Mesendoderm (in vitro differentiated cells): ENCODE measurements at regions not wholly inside any gene's neighbourhood (a gene's known extent, or its start where the extent isn't known, plus 50 kb on each side); places are given as distances from the start of the nearest gene placed in this dataset.
"Not testable (repeated sequence)": the region's sequence is repeated elsewhere in the genome, so short reads cannot be mapped to it uniquely, and the experiment has no call there.

Experiments used
- DNase-seq: peaks from one replicate; pipeline ENCODE4 v3.0.0; 2013
- H2AK5ac ChIP-seq: 2 replicates; pipeline ENCODE4 v1.6.1; 2013; ENCODE audit warnings: low read length, inconsistent platforms
- H2BK120ac ChIP-seq: 2 replicates; pipeline ENCODE4 v1.6.1; 2013; ENCODE audit warnings: low read depth, mild to moderate bottlenecking, low read length, moderate library complexity, mixed read lengths
- H2BK15ac ChIP-seq: replicated peaks from 2 replicates; pipeline ENCODE4 v1.6.1; 2013; ENCODE audit warnings: low read depth, mild to moderate bottlenecking, moderate library complexity
- H2BK5ac ChIP-seq: 2 replicates; pipeline ENCODE4 v1.6.1; 2013; ENCODE audit warnings: low read length, inconsistent platforms
- H3K18ac ChIP-seq: 2 replicates; pipeline ENCODE4 v1.6.1; 2013; ENCODE audit warnings: mild to moderate bottlenecking, low read length, mixed read lengths
- H3K23ac ChIP-seq: one replicate; pipeline ENCODE4 v1.6.1; 2013; ENCODE audit warnings: low read length
- H3K27ac ChIP-seq: 2 replicates; pipeline ENCODE4 v1.5.1; 2013; ENCODE audit warnings: low read depth, mild to moderate bottlenecking, inconsistent platforms, low read length, moderate library complexity
- H3K27me3 ChIP-seq: 2 replicates; pipeline ENCODE4 v1.6.1; 2013; ENCODE audit warnings: low read length, control low read depth, mild to moderate bottlenecking, inconsistent platforms; ENCODE audit not compliant: insufficient read depth, poor library complexity
- H3K36me3 ChIP-seq: 2 replicates; pipeline ENCODE4 v1.6.1; 2013; ENCODE audit warnings: low read length, inconsistent platforms; ENCODE audit not compliant: control insufficient read depth, insufficient read depth
- H3K4ac ChIP-seq: one replicate; pipeline ENCODE4 v1.6.1; 2013; ENCODE audit warnings: low read depth, mild to moderate bottlenecking, low read length, moderate library complexity
- H3K4me1 ChIP-seq: 2 replicates; pipeline ENCODE4 v1.6.1; 2013; ENCODE audit warnings: low read depth, low read length, inconsistent platforms; ENCODE audit not compliant: control insufficient read depth
- H3K4me2 ChIP-seq: 2 replicates; pipeline ENCODE4 v1.6.1; 2013; ENCODE audit warnings: low read length
- H3K4me3 ChIP-seq: 2 replicates; pipeline ENCODE4 v1.5.1; 2013; ENCODE audit warnings: mild to moderate bottlenecking, low read length
- H3K56ac ChIP-seq: one replicate; pipeline ENCODE4 v1.6.1; 2013; ENCODE audit warnings: low read length
- H3K79me1 ChIP-seq: 2 replicates; pipeline ENCODE4 v1.6.1; 2013; ENCODE audit warnings: low read length, inconsistent platforms
- H3K79me2 ChIP-seq: 2 replicates; pipeline ENCODE4 v1.6.1; 2013; ENCODE audit warnings: mild to moderate bottlenecking, low read length; ENCODE audit not compliant: control insufficient read depth, insufficient read depth
- H3K9ac ChIP-seq: 2 replicates; pipeline ENCODE4 v1.6.1; 2013; ENCODE audit warnings: low read length, inconsistent platforms
- H4K5ac ChIP-seq: one replicate; pipeline ENCODE4 v1.6.1; 2013; ENCODE audit warnings: low read length
- H4K8ac ChIP-seq: one replicate; pipeline ENCODE4 v1.6.1; 2013; ENCODE audit warnings: low read depth, mild to moderate bottlenecking, control low read depth, low read length, moderate library complexity
- WGBS: extraction: QIAGEN DNeasy Blood & Tissue Kit; methylation state at CpG from one replicate; pipeline ENCODE4 v1.1.7; 2013; ENCODE audit warnings: low lambda C conversion rate, missing lambda C conversion rate; ENCODE audit not compliant: insufficient coverage; ENCODE audit errors: extremely low coverage; 5-methylcytosine and 5-hydroxymethylcytosine counted together

GRCh38 chr2:57251495-57251894 is 795.1 kb upstream of the VRK2 start:
- peak; percentile 6 for DNase-seq
- H2AK5ac ChIP-seq, H2BK15ac ChIP-seq, H3K27ac ChIP-seq, H3K4me1 ChIP-seq, H3K18ac ChIP-seq, H3K79me1 ChIP-seq, H4K5ac ChIP-seq, H3K27me3 ChIP-seq, H3K56ac ChIP-seq, H3K23ac ChIP-seq, H3K9ac ChIP-seq, H3K4me2 ChIP-seq, H3K36me3 ChIP-seq, H3K4ac ChIP-seq, H2BK5ac ChIP-seq, H4K8ac ChIP-seq, H2BK120ac ChIP-seq, H3K79me2 ChIP-seq, H3K4me3 ChIP-seq: not testable (repeated sequence)
- no CpG with 5 or more reads among the region's 3 CpGs for WGBS

- not testable (repeated sequence) for H3K56ac ChIP-seq, DNase-seq, H3K36me3 ChIP-seq, H2BK15ac ChIP-seq, H3K27me3 ChIP-seq, H2BK120ac ChIP-seq, H3K79me1 ChIP-seq, H3K9ac ChIP-seq, H2BK5ac ChIP-seq, H4K8ac ChIP-seq, H3K4me2 ChIP-seq, H3K4me1 ChIP-seq, H2AK5ac ChIP-seq, H3K79me2 ChIP-seq, H4K5ac ChIP-seq, H3K27ac ChIP-seq, H3K23ac ChIP-seq, H3K18ac ChIP-seq, H3K4ac ChIP-seq, H3K4me3 ChIP-seq
- no CpG with 5 or more reads among the region's 9 CpGs for WGBS
Measured at GRCh38 chr2:57276408-57276807, 770.2 kb upstream of the VRK2 start.

GRCh38 chr2:57278451-57278850 is 768.2 kb upstream of the VRK2 start:
- no peak for DNase-seq
- no peak overlapping the region for H3K27ac ChIP-seq
- H3K4me1 ChIP-seq, result no peaks in the 10 kb centered on the region
- H3K18ac ChIP-seq, result no peak overlapping the region
- H4K5ac ChIP-seq, result no peak overlapping the region
- H2BK15ac ChIP-seq, result no peak overlapping the region
- H3K23ac ChIP-seq, result no peak overlapping the region
- no peak overlapping the region for H2BK120ac ChIP-seq
- no peak overlapping the region for H3K56ac ChIP-seq
- no peak overlapping the region for H3K9ac ChIP-seq
- no peaks in the 10 kb centered on the region for H3K79me2 ChIP-seq
- H3K36me3 ChIP-seq, result no peaks in the 10 kb centered on the region
- no peak overlapping the region for H2BK5ac ChIP-seq
- H3K4ac ChIP-seq, result no peak overlapping the region
- H3K27me3 ChIP-seq, result no peaks in the 10 kb centered on the region
- H3K79me1 ChIP-seq, result no peaks in the 10 kb centered on the region
- H2AK5ac ChIP-seq, result no peak overlapping the region
- no peak overlapping the region for H4K8ac ChIP-seq
- H3K4me3 ChIP-seq, result no peak overlapping the region
- no peak overlapping the region for H3K4me2 ChIP-seq

GRCh38 chr2:57291209-57291608 is 755.4 kb upstream of the VRK2 start:
- H3K56ac ChIP-seq, result no peak overlapping the region
- no peak overlapping the region for H3K27ac ChIP-seq
- H4K8ac ChIP-seq, result no peak overlapping the region
- H3K23ac ChIP-seq, result no peak overlapping the region
- H3K9ac ChIP-seq, result no peak overlapping the region
- H2BK15ac ChIP-seq, result no peak overlapping the region
- H4K5ac ChIP-seq, result no peak overlapping the region
- no peak overlapping the region for H2AK5ac ChIP-seq
- DNase-seq, result peak; percentile 37
- no peak overlapping the region for H3K4me3 ChIP-seq
- H2BK120ac ChIP-seq, result no peak overlapping the region
- no peak overlapping the region for H2BK5ac ChIP-seq
- no CpG with 5 or more reads among the region's 2 CpGs for WGBS
- H3K36me3 ChIP-seq, result no peaks in the 10 kb centered on the region
- H3K79me1 ChIP-seq, result no peaks in the 10 kb centered on the region
- H3K4me1 ChIP-seq, result no peaks in the 10 kb centered on the region
- H3K4me2 ChIP-seq, result no peak overlapping the region
- no peak overlapping the region for H3K18ac ChIP-seq
- no peaks in the 10 kb centered on the region for H3K79me2 ChIP-seq
- H3K27me3 ChIP-seq, result no peaks in the 10 kb centered on the region
- no peak overlapping the region for H3K4ac ChIP-seq

- no peak overlapping the region for H3K4me3 ChIP-seq
- H4K8ac ChIP-seq, result no peak overlapping the region
- H3K79me2 ChIP-seq, result no peaks in the 10 kb centered on the region
- no peak overlapping the region for H3K4ac ChIP-seq
- H3K79me1 ChIP-seq, result no peaks in the 10 kb centered on the region
- H3K4me2 ChIP-seq, result no peak overlapping the region
- no peaks in the 10 kb centered on the region for H3K4me1 ChIP-seq
- no peaks in the 10 kb centered on the region for H3K36me3 ChIP-seq
- H3K9ac ChIP-seq, result no peak overlapping the region
- H2BK15ac ChIP-seq, result no peak overlapping the region
- H3K23ac ChIP-seq, result no peak overlapping the region
- WGBS, result no CpG with 5 or more reads among the region's 2 CpGs
- no peaks in the 10 kb centered on the region for H3K27me3 ChIP-seq
- no peak overlapping the region for H2BK120ac ChIP-seq
- no peak overlapping the region for H2BK5ac ChIP-seq
- no peak overlapping the region for H3K56ac ChIP-seq
- H3K18ac ChIP-seq, result no peak overlapping the region
- no peak for DNase-seq
- no peak overlapping the region for H3K27ac ChIP-seq
- no peak overlapping the region for H2AK5ac ChIP-seq
- H4K5ac ChIP-seq, result no peak overlapping the region
Measured at GRCh38 chr2:57296795-57297517, 749.6 kb upstream of the VRK2 start.

- Histone ChIP-seq H3K79me1 (no peaks in the 10 kb centered on the region), H4K5ac (no peak overlapping the region), H4K8ac (no peak overlapping the region), H3K4ac (no peak overlapping the region), H3K36me3 (no peaks in the 10 kb centered on the region), H3K27me3 (no peaks in the 10 kb centered on the region), H2BK15ac (no peak overlapping the region), H2BK5ac (no peak overlapping the region), H3K4me3 (no peak overlapping the region), H2BK120ac (no peak overlapping the region), H3K4me1 (no peaks in the 10 kb centered on the region), H3K9ac (no peak overlapping the region), H3K4me2 (no peak overlapping the region), H3K23ac (no peak overlapping the region), H3K18ac (no peak overlapping the region), H3K56ac (no peak overlapping the region), H2AK5ac (no peak overlapping the region), H3K27ac (no peak overlapping the region), H3K79me2 (no peaks in the 10 kb centered on the region)
- DNase-seq, result no peak
- no CpG with 5 or more reads among the region's 2 CpGs for WGBS
Measured at GRCh38 chr2:57313678-57314077, 732.9 kb upstream of the VRK2 start.
